GM12878 (cell line): ENCODE measurements at regions not wholly inside any gene's neighbourhood (a gene's known extent, or its start where the extent isn't known, plus 50 kb on each side); places are given as distances from the start of the nearest gene placed in this dataset.

Experiments used
- ATF7 ChIP-seq: fragments of 450-650 bp; IDR thresholded peaks from 2 replicates; pipeline ENCODE4 v1.6.1; 2016; ENCODE audit warnings: low read depth, mild to moderate bottlenecking
- BRCA1 ChIP-seq: IDR thresholded peaks from 2 replicates; pipeline ENCODE4 v1.6.1; 2011; ENCODE audit warnings: low read depth, low read length, improper control_type of control experiment
- EZH2 ChIP-seq: IDR thresholded peaks from 2 replicates; pipeline ENCODE4 v1.6.1; 2012; ENCODE audit warnings: low read depth, mild to moderate bottlenecking, control low read depth, inconsistent platforms, low read length, borderline replicate concordance; ENCODE audit not compliant: control insufficient read depth
- MYC ChIP-seq: IDR thresholded peaks from 2 replicates; pipeline ENCODE4 v1.6.1; 2011; ENCODE audit warnings: mild to moderate bottlenecking, low read length, moderate library complexity, inconsistent platforms; ENCODE audit not compliant: insufficient read depth, insufficient replicate concordance, insufficient read length, severe bottlenecking
- POLR2A ChIP-seq: IDR thresholded peaks from 2 replicates; pipeline ENCODE4 v1.6.1; 2011; ENCODE audit warnings: low read depth, mild to moderate bottlenecking, low read length
- POLR2AphosphoS5 ChIP-seq: IDR thresholded peaks from 2 replicates; pipeline ENCODE4 v1.6.1; 2011; ENCODE audit warnings: mild to moderate bottlenecking, low read length, inconsistent platforms
- SMC3 ChIP-seq: IDR thresholded peaks from 2 replicates; pipeline ENCODE4 v1.6.1; 2011; ENCODE audit warnings: low read length, improper control_type of control experiment, borderline replicate concordance
- SREBF2 ChIP-seq: IDR thresholded peaks from 2 replicates; pipeline ENCODE4 v1.6.1; 2012; ENCODE audit warnings: mild to moderate bottlenecking, low read length
- STAT3 ChIP-seq: IDR thresholded peaks from 2 replicates; pipeline ENCODE4 v1.6.1; 2011; ENCODE audit warnings: low read depth, low read length, improper control_type of control experiment
- TAF1 ChIP-seq: IDR thresholded peaks from 2 replicates; pipeline ENCODE4 v1.6.1; 2011; ENCODE audit warnings: mild to moderate bottlenecking, low read depth, low read length, borderline replicate concordance
- YBX1 ChIP-seq: fragments of 450-650 bp; IDR thresholded peaks from 2 replicates; pipeline ENCODE4 v1.6.1; 2016; ENCODE audit warnings: antibody characterized with exemption
- YY1 ChIP-seq: IDR thresholded peaks from 2 replicates; pipeline ENCODE4 v1.6.1; 2011; ENCODE audit warnings: low read depth, mild to moderate bottlenecking, low read length
- ZSCAN29 ChIP-seq: fragments of 450-650 bp; IDR thresholded peaks from 2 replicates; pipeline ENCODE4 v1.6.1; 2017; ENCODE audit warnings: mild to moderate bottlenecking, moderate library complexity
- TF ChIP-seq, protein P1 (sequence below), 3 experiments: IDR thresholded peaks in 2 of 3; conservative IDR thresholded peaks in 1 of 3; 2 replicates each; pipeline ENCODE4 v1.5.1; 2011; ENCODE audit warnings: low read depth in 3 of 3, low read length in 3 of 3, mild to moderate bottlenecking in 3 of 3, control low read depth in 2 of 3, moderate library complexity in 2 of 3, inconsistent platforms in 1 of 3, mixed read lengths in 1 of 3; ENCODE audit not compliant: control insufficient read depth in 2 of 3, insufficient read depth in 1 of 3; ENCODE audit errors: extremely low read depth in 1 of 3

GRCh38 chr4:81343536-81343935, 128.2 kb downstream of the RASGEF1B start:
- TF ChIP-seq YY1, result no peak
- TF ChIP-seq, protein P1, sequence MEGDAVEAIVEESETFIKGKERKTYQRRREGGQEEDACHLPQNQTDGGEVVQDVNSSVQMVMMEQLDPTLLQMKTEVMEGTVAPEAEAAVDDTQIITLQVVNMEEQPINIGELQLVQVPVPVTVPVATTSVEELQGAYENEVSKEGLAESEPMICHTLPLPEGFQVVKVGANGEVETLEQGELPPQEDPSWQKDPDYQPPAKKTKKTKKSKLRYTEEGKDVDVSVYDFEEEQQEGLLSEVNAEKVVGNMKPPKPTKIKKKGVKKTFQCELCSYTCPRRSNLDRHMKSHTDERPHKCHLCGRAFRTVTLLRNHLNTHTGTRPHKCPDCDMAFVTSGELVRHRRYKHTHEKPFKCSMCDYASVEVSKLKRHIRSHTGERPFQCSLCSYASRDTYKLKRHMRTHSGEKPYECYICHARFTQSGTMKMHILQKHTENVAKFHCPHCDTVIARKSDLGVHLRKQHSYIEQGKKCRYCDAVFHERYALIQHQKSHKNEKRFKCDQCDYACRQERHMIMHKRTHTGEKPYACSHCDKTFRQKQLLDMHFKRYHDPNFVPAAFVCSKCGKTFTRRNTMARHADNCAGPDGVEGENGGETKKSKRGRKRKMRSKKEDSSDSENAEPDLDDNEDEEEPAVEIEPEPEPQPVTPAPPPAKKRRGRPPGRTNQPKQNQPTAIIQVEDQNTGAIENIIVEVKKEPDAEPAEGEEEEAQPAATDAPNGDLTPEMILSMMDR (IDR thresholded peaks at IDR 0.05 in 2 of 3, conservative IDR thresholded peaks at IDR 0.05 in 1 of 3; ENCODE audit: control insufficient read depth in 2 of 3, extremely low read depth in 1 of 3, insufficient read depth in 1 of 3, low read depth in 3 of 3, low read length in 3 of 3), result no peak
- no peak for TF ChIP-seq BRCA1
- TF ChIP-seq STAT3, result no peak
- no peak for TF ChIP-seq SREBF2
- TF ChIP-seq TAF1, result no peak
- TF ChIP-seq MYC, result no peak
- TF ChIP-seq YBX1, result no peak
- no peak for TF ChIP-seq ZSCAN29
- no peak for TF ChIP-seq SMC3
- no peak for TF ChIP-seq POLR2AphosphoS5
- TF ChIP-seq EZH2, result no peak
- no peak for TF ChIP-seq POLR2A
- no peak for TF ChIP-seq ATF7
